PC-3 (cell line): ENCODE measurements at regions not wholly inside any gene's neighbourhood (a gene's known extent, or its start where the extent isn't known, plus 50 kb on each side); places are given as distances from the start of the nearest gene placed in this dataset.

ENCODE experiments used
- ATAC-seq: fragments of 200-7000 bp; cut with Tn5 transposase; 2 replicates; pipeline ENCODE4 v1.9.1; 2020; ENCODE audit warnings: mild to moderate bottlenecking, moderate library complexity
- BruUV-seq: library from RNA; stranded (reverse); fragments of 400-500 nt; replicated peaks from 2 replicates; lab custom pipeline; 2021; lab: Mats Ljungman, UMichigan
- CTCF ChIA-PET: fragments of 300-600 bp; sonication (Branson Sonifier 250); formaldehyde crosslinking; loops from one replicate; lab custom pipeline; 2022; ENCODE audit warnings: antibody characterized with exemption; lab: Charles Lee
- POLR2A ChIA-PET: fragments of 300-600 bp; sonication (Branson Sonifier 250); formaldehyde crosslinking; loops from one replicate; lab custom pipeline; 2022; ENCODE audit warnings: antibody characterized with exemption; ENCODE audit not compliant: unreplicated experiment; lab: Charles Lee
- DNase-seq: peaks from one replicate; pipeline ENCODE4 v3.0.0-alpha.2; 2015
- H2AFZ ChIP-seq: fragments of 300-600 bp; sonication (generic); 2 replicates; pipeline ENCODE4 v1.6.0; 2016; ENCODE audit warnings: antibody characterized with exemption, low read length
- H3F3A ChIP-seq: fragments of 300-600 bp; sonication (generic); one replicate; pipeline ENCODE4 v1.6.0; 2017; ENCODE audit warnings: antibody characterized with exemption, low read length, control low read depth, mild to moderate bottlenecking; ENCODE audit not compliant: unreplicated experiment
- H3K27ac ChIP-seq: fragments of 300-600 bp; sonication (generic); 2 replicates; pipeline ENCODE4 v1.5.1; 2016; ENCODE audit warnings: mild to moderate bottlenecking, low read length
- H3K27me3 ChIP-seq: fragments of 300-600 bp; sonication (generic); 2 replicates; pipeline ENCODE4 v1.6.1; 2016; ENCODE audit warnings: low read length, mixed read lengths
- H3K36me3 ChIP-seq: fragments of 300-600 bp; sonication (generic); 2 replicates; pipeline ENCODE4 v1.6.1; 2016; ENCODE audit warnings: low read depth, mixed run types, low read length, mixed read lengths
- H3K4me1 ChIP-seq: fragments of 300-600 bp; sonication (generic); 2 replicates; pipeline ENCODE4 v1.5.1; 2016; ENCODE audit warnings: low read length; ENCODE audit not compliant: insufficient read depth
- H3K4me2 ChIP-seq: fragments of 300-600 bp; sonication (generic); 2 replicates; pipeline ENCODE4 v1.6.0; 2016; ENCODE audit warnings: low read length
- H3K4me3 ChIP-seq: fragments of 300-600 bp; sonication (generic); 2 replicates; pipeline ENCODE4 v1.5.1; 2016; ENCODE audit warnings: mild to moderate bottlenecking, low read length, mixed read lengths
- H3K79me2 ChIP-seq: fragments of 300-600 bp; sonication (generic); 2 replicates; pipeline ENCODE4 v1.6.1; 2017; ENCODE audit warnings: low read length, mixed read lengths
- H3K9ac ChIP-seq: fragments of 300-600 bp; sonication (generic); 2 replicates; pipeline ENCODE4 v1.6.0; 2016; ENCODE audit warnings: mild to moderate bottlenecking, low read length
- H3K9me2 ChIP-seq: fragments of 300-600 bp; sonication (generic); replicated peaks from 2 replicates; pipeline ENCODE4 v1.6.1; 2016; ENCODE audit warnings: mixed run types, low read length, mixed read lengths
- H3K9me3 ChIP-seq: fragments of 300-600 bp; sonication (generic); 2 replicates; pipeline ENCODE4 v1.6.1; 2016; ENCODE audit warnings: low read length, mixed read lengths
- H4K20me1 ChIP-seq: fragments of 300-600 bp; sonication (generic); 2 replicates; pipeline ENCODE4 v1.6.1; 2016; ENCODE audit warnings: low read length, mixed read lengths
- CTCF ChIP-seq: fragments of 300-600 bp; sonication (generic); conservative IDR thresholded peaks from 2 replicates; pipeline ENCODE4 v1.5.1; 2017; ENCODE audit warnings: antibody characterized with exemption, low read depth, mild to moderate bottlenecking, low read length
- EZH2 ChIP-seq: fragments of 300-600 bp; sonication (generic); IDR thresholded peaks from one replicate; pipeline ENCODE4 v1.6.1; 2017; ENCODE audit warnings: antibody characterized with exemption, mild to moderate bottlenecking, low read length; ENCODE audit not compliant: unreplicated experiment
- EZH2phosphoT487 ChIP-seq: fragments of 300-600 bp; sonication (generic); IDR thresholded peaks from 2 replicates; pipeline ENCODE4 v1.6.1; 2018; ENCODE audit warnings: mild to moderate bottlenecking, antibody characterized with exemption, low read length, borderline replicate concordance
- intact Hi-C: fragments of 100-400 bp; cut with micrococcal nuclease; formaldehyde crosslinking; loops from 2 replicates; pipeline ENCODE4 v1.9.0; 2023

GRCh38 chr6:113340371-113340770 lies 516.8 kb upstream of the MARCKS start:
- no peaks in the 10 kb centered on the region for H3F3A ChIP-seq
- no peaks in the 10 kb centered on the region for H3K79me2 ChIP-seq
- no peaks in the 10 kb centered on the region for H4K20me1 ChIP-seq
- H2AFZ ChIP-seq = no peak overlapping the region
- H3K4me2 ChIP-seq = no peak overlapping the region
- H3K4me3 ChIP-seq = no peak overlapping the region
- CTCF ChIA-PET = no interaction called here
- POLR2A ChIA-PET = no interaction called here
- no peaks in the 10 kb centered on the region for H3K27me3 ChIP-seq
- no peak for TF ChIP-seq EZH2
- no peak for TF ChIP-seq CTCF
- no peak for TF ChIP-seq EZH2phosphoT487
- no peak overlapping the region for H3K9ac ChIP-seq
- H3K4me1 ChIP-seq = no peaks in the 10 kb centered on the region
- BruUV-seq = no TSS peak
- no peaks in the 10 kb centered on the region for H3K9me2 ChIP-seq
- H3K36me3 ChIP-seq = no peaks in the 10 kb centered on the region
- intact Hi-C loops = no loop called here
- H3K9me3 ChIP-seq = no peaks in the 10 kb centered on the region
- DNase-seq (no peak), ATAC-seq (no peak)
- no peak overlapping the region for H3K27ac ChIP-seq

- Histone ChIP-seq H4K20me1 (no peaks in the 10 kb centered on the region), H3K79me2 (no peaks in the 10 kb centered on the region), H3K4me2 (no peak overlapping the region), H3K4me1 (no peaks in the 10 kb centered on the region), H3K4me3 (no peak overlapping the region), H3K27me3 (no peaks in the 10 kb centered on the region), H2AFZ (no peak overlapping the region), H3K9me2 (no peaks in the 10 kb centered on the region), H3K9me3 (no peaks in the 10 kb centered on the region), H3K9ac (no peak overlapping the region), H3K27ac (no peak overlapping the region), H3F3A (no peaks in the 10 kb centered on the region), H3K36me3 (no peaks in the 10 kb centered on the region)
- intact Hi-C loops = no loop called here
- BruUV-seq = no TSS peak
- ChIA-PET POLR2A (no interaction called here), CTCF (no interaction called here)
- no peak for TF ChIP-seq EZH2phosphoT487
- DNase-seq = no peak
- no peak for ATAC-seq
Measured at GRCh38 chr6:113343940-113344339, 513.2 kb upstream of the MARCKS start.

- ChIA-PET POLR2A (no interaction called here), CTCF (no interaction called here)
- Histone ChIP-seq H3K36me3 (no peaks in the 10 kb centered on the region), H3F3A (no peaks in the 10 kb centered on the region), H2AFZ (no peak overlapping the region), H3K4me2 (no peak overlapping the region), H3K79me2 (no peaks in the 10 kb centered on the region), H3K4me3 (no peak overlapping the region), H4K20me1 (no peaks in the 10 kb centered on the region), H3K9ac (no peak overlapping the region), H3K27ac (no peak overlapping the region), H3K4me1 (0 out of 2 replicates have a peak, but pooled peaks cover 2% of the 10 kb centered on the region), H3K27me3 (no peaks in the 10 kb centered on the region), H3K9me3 (no peaks in the 10 kb centered on the region), H3K9me2 (no peaks in the 10 kb centered on the region)
- ATAC-seq (no peak), DNase-seq (no peak)
- BruUV-seq = no TSS peak
- intact Hi-C loops = no loop called here
- TF ChIP-seq EZH2phosphoT487 = no peak
- no peak for TF ChIP-seq EZH2
- no peak for TF ChIP-seq CTCF
Measured at GRCh38 chr6:113344969-113345368, 512.2 kb upstream of the MARCKS start.
